GM06990 (cell line): ENCODE measurements at regions not wholly inside any gene's neighbourhood (a gene's known extent, or its start where the extent isn't known, plus 50 kb on each side); places are given as distances from the start of the nearest gene placed in this dataset.
"Not testable (repeated sequence)": the region's sequence is repeated elsewhere in the genome, so short reads cannot be mapped to it uniquely, and the experiment has no call there.

Source experiments
- DNase-seq: peaks from one replicate; pipeline ENCODE4 v3.0.0-alpha.2; 2011; ENCODE audit not compliant: insufficient read length; ENCODE audit errors: extremely low read depth
- H3K27me3 ChIP-seq: replicated peaks from 2 replicates; pipeline ENCODE4 v1.6.0; 2011; ENCODE audit warnings: low read length; ENCODE audit not compliant: control insufficient read depth, insufficient read depth
- H3K36me3 ChIP-seq: 2 replicates; pipeline ENCODE4 v1.5.1; 2011; ENCODE audit warnings: low read length; ENCODE audit not compliant: control insufficient read depth, insufficient read depth
- H3K4me3 ChIP-seq: replicated peaks from 2 replicates; pipeline ENCODE4 v1.5.1; 2011; ENCODE audit warnings: low read depth, mild to moderate bottlenecking, control low read depth, low read length
- CTCF ChIP-seq: IDR thresholded peaks from 2 replicates; pipeline ENCODE4 v1.5.1; 2011; ENCODE audit warnings: low read length, control low read depth, mild to moderate bottlenecking, inconsistent platforms; ENCODE audit not compliant: insufficient read depth, poor library complexity, severe bottlenecking

GRCh38 chr2:192960945-192961344 lies 766.2 kb upstream of the TMEFF2 start:
- no peak overlapping the region for H3K4me3 ChIP-seq
- no peak for TF ChIP-seq CTCF
- DNase-seq: no peak
- H3K27me3 ChIP-seq: no peaks in the 10 kb centered on the region
- H3K36me3 ChIP-seq: no peaks in the 10 kb centered on the region

GRCh38 chr2:192958615-192959014 lies 763.9 kb upstream of the TMEFF2 start:
- H3K36me3 ChIP-seq, H3K4me3 ChIP-seq, H3K27me3 ChIP-seq, DNase-seq: not testable (repeated sequence)

GRCh38 chr2:192957425-192957824 lies 762.7 kb upstream of the TMEFF2 start:
- no peak for DNase-seq
- no peaks in the 10 kb centered on the region for H3K36me3 ChIP-seq
- TF ChIP-seq CTCF: no peak

GRCh38 chr2:192953116-192953515 lies 758.4 kb upstream of the TMEFF2 start:
- H3K4me3 ChIP-seq: no peak overlapping the region
- no peak for TF ChIP-seq CTCF
- no peaks in the 10 kb centered on the region for H3K36me3 ChIP-seq
- DNase-seq: no peak
- no peaks in the 10 kb centered on the region for H3K27me3 ChIP-seq

More at GRCh38 chr2:192957425-192957824, 762.7 kb upstream of the TMEFF2 start:
- H3K27me3 ChIP-seq: no peaks in the 10 kb centered on the region
- no peak overlapping the region for H3K4me3 ChIP-seq

- no peaks in the 10 kb centered on the region for H3K36me3 ChIP-seq
- no peak overlapping the region for H3K4me3 ChIP-seq
- DNase-seq: no peak
- no peak for TF ChIP-seq CTCF
- no peaks in the 10 kb centered on the region for H3K27me3 ChIP-seq
Observed at GRCh38 chr2:192952245-192952644, 757.5 kb upstream of the TMEFF2 start.

- Histone ChIP-seq H3K36me3 (no peaks in the 10 kb centered on the region), H3K27me3 (no peaks in the 10 kb centered on the region), H3K4me3 (no peak overlapping the region)
- TF ChIP-seq CTCF: no peak
- no peak for DNase-seq
Observed at GRCh38 chr2:192948316-192948715, 753.6 kb upstream of the TMEFF2 start.
